GM18868 (cell line): ENCODE measurements at regions not wholly inside any gene's neighbourhood (a gene's known extent, or its start where the extent isn't known, plus 50 kb on each side); places are given as distances from the start of the nearest gene placed in this dataset.

Experiments
- ATAC-seq: cut with Tn5 transposase; IDR thresholded peaks from one replicate; pipeline ENCODE4 v1.9.1; 2021; ENCODE audit warnings: mild to moderate bottlenecking, moderate library complexity; ENCODE audit not compliant: unreplicated experiment

- no peak for ATAC-seq
Observed at GRCh38 chr1:4510276-4510691, 144.1 kb upstream of the AJAP1 start.

- no peak for ATAC-seq
Observed at GRCh38 chr1:4511374-4511773, 143.0 kb upstream of the AJAP1 start.

GRCh38 chr1:4512636-4513035 lies 141.8 kb upstream of the AJAP1 start:
- no peak for ATAC-seq

- no peak for ATAC-seq
Observed at GRCh38 chr1:4513685-4514084, 140.7 kb upstream of the AJAP1 start.

- no peak for ATAC-seq
Observed at GRCh38 chr1:4515727-4516289, 138.6 kb upstream of the AJAP1 start.

- no peak for ATAC-seq
Observed at GRCh38 chr1:4516596-4516995, 137.8 kb upstream of the AJAP1 start.

- no peak for ATAC-seq
Observed at GRCh38 chr1:4517186-4517954, 137.0 kb upstream of the AJAP1 start.

- ATAC-seq, result no peak
Observed at GRCh38 chr1:4518621-4519020, 135.8 kb upstream of the AJAP1 start.

GRCh38 chr1:4519954-4520353 lies 134.5 kb upstream of the AJAP1 start:
- no peak for ATAC-seq

- ATAC-seq, result no peak
Observed at GRCh38 chr1:4523551-4523950, 130.9 kb upstream of the AJAP1 start.

- no peak for ATAC-seq
Observed at GRCh38 chr1:4526747-4527146, 127.7 kb upstream of the AJAP1 start.

GRCh38 chr1:4527819-4528218 lies 126.6 kb upstream of the AJAP1 start:
- ATAC-seq, result no peak

GRCh38 chr1:4528590-4528989 lies 125.8 kb upstream of the AJAP1 start:
- no peak for ATAC-seq

- no peak for ATAC-seq
Observed at GRCh38 chr1:4529446-4530165, 124.8 kb upstream of the AJAP1 start.

GRCh38 chr1:4530166-4530785 lies 124.1 kb upstream of the AJAP1 start:
- ATAC-seq, result no peak

- no peak for ATAC-seq
Observed at GRCh38 chr1:4531842-4532241, 122.6 kb upstream of the AJAP1 start.

- no peak for ATAC-seq
Observed at GRCh38 chr1:4532656-4533055, 121.8 kb upstream of the AJAP1 start.

GRCh38 chr1:4546911-4547310 lies 107.5 kb upstream of the AJAP1 start:
- no peak for ATAC-seq

GRCh38 chr1:4549930-4550329 lies 104.5 kb upstream of the AJAP1 start:
- ATAC-seq, result no peak

- no peak for ATAC-seq
Observed at GRCh38 chr1:4550941-4551340, 103.5 kb upstream of the AJAP1 start.

- no peak for ATAC-seq
Observed at GRCh38 chr1:4551706-4552105, 102.7 kb upstream of the AJAP1 start.

- ATAC-seq, result no peak
Observed at GRCh38 chr1:4553761-4554160, 100.6 kb upstream of the AJAP1 start.
